DOHH2 (cell line): ENCODE measurements at regions not wholly inside any gene's neighbourhood (a gene's known extent, or its start where the extent isn't known, plus 50 kb on each side); places are given as distances from the start of the nearest gene placed in this dataset.

Experiments used
- EZH2phosphoT487 ChIP-seq: fragments of 200-600 bp; sonication (generic); IDR thresholded peaks from 2 replicates; pipeline ENCODE4 v1.6.1; 2017; ENCODE audit warnings: borderline replicate concordance, mild to moderate bottlenecking, antibody characterized with exemption, low read length, moderate library complexity, mixed read lengths
- TF ChIP-seq, protein P1 (sequence below): fragments of 200-600 bp; sonication (generic); IDR thresholded peaks from one replicate; pipeline ENCODE4 v1.5.1; 2014; ENCODE audit warnings: antibody characterized with exemption, mild to moderate bottlenecking, low read depth, low read length; ENCODE audit not compliant: poor library complexity, severe bottlenecking

DNA sequence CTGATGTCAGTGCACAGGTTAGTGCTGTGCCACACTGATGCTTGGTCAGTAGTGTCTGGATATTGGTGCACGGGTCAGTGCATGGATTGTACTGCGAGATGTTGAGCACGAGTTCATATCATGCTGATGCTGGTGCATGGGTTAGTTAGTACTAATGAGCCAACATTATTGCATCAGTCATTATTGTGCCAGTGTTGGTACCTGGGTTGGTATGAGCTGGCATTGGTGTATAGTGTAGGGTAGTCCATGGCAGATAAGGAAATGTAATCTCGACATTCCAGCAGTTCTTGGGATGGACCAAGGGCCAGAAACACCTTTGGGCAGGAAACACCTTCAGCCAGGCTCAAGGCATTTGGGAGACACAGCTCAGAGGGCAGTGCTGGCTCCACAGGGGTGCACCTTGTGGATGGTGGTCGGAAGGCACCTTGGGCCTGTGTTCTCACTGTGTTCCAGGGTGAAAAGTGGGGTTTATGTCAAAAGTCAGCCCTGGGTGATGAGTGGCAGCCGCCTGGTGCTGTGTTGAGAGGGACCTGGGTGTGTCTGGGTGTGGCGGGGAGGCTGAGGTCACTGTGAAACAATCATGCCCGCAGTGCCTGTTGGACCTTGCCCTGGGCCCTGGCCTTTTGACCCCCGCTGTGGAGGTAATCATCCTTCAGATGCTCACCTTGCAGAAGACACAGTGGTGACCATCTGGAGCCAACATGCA, 100.7 kb upstream of the ZNF469 start:
- TF ChIP-seq, protein P1, sequence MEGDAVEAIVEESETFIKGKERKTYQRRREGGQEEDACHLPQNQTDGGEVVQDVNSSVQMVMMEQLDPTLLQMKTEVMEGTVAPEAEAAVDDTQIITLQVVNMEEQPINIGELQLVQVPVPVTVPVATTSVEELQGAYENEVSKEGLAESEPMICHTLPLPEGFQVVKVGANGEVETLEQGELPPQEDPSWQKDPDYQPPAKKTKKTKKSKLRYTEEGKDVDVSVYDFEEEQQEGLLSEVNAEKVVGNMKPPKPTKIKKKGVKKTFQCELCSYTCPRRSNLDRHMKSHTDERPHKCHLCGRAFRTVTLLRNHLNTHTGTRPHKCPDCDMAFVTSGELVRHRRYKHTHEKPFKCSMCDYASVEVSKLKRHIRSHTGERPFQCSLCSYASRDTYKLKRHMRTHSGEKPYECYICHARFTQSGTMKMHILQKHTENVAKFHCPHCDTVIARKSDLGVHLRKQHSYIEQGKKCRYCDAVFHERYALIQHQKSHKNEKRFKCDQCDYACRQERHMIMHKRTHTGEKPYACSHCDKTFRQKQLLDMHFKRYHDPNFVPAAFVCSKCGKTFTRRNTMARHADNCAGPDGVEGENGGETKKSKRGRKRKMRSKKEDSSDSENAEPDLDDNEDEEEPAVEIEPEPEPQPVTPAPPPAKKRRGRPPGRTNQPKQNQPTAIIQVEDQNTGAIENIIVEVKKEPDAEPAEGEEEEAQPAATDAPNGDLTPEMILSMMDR = no peak
- TF ChIP-seq EZH2phosphoT487 = no peak
